SK-N-SH treated with all-trans-retinoic acid at 6 μM for 48 hours (cell line): ENCODE measurements at regions not wholly inside any gene's neighbourhood (a gene's known extent, or its start where the extent isn't known, plus 50 kb on each side); places are given as distances from the start of the nearest gene placed in this dataset.

Experiments used
- ATAC-seq: fragments of 200-7000 bp; cut with Tn5 transposase; 3 replicates; pipeline ENCODE4 v1.9.1; 2020; ENCODE audit warnings: mild to moderate bottlenecking, moderate library complexity
- ESRRG ChIP-seq: fragments of 250-450 bp; sonication (Bioruptor Pico); IDR thresholded peaks from 2 replicates; pipeline ENCODE4 v1.6.1; 2021; ENCODE audit warnings: mild to moderate bottlenecking
- GLIS3 ChIP-seq: fragments of 250-450 bp; sonication (Bioruptor Pico); IDR thresholded peaks from 2 replicates; pipeline ENCODE4 v1.5.0; 2020; ENCODE audit warnings: mild to moderate bottlenecking, moderate library complexity
- ISL1 ChIP-seq: fragments of 250-450 bp; sonication (Bioruptor Pico); IDR thresholded peaks from 2 replicates; pipeline ENCODE4 v2.1.2; 2022; ENCODE audit warnings: mild to moderate bottlenecking, moderate library complexity
- OSR1 ChIP-seq: fragments of 250-450 bp; sonication (Bioruptor Pico); IDR thresholded peaks from 2 replicates; pipeline ENCODE4 v1.8.0; 2022; ENCODE audit warnings: moderate library complexity, mild to moderate bottlenecking, inconsistent platforms
- PPARA ChIP-seq: fragments of 250-450 bp; sonication (Bioruptor Pico); IDR thresholded peaks from 2 replicates; pipeline ENCODE4 v1.5.0; 2020; ENCODE audit warnings: mild to moderate bottlenecking, borderline replicate concordance
- RARB ChIP-seq: fragments of 250-450 bp; sonication (Bioruptor Pico); IDR thresholded peaks from 2 replicates; pipeline ENCODE4 v1.8.0; 2021; ENCODE audit warnings: mild to moderate bottlenecking, moderate library complexity
- TCF4 ChIP-seq: fragments of 250-450 bp; sonication (Bioruptor Pico); IDR thresholded peaks from 2 replicates; pipeline ENCODE4 v1.8.0; 2021; ENCODE audit warnings: mild to moderate bottlenecking, moderate library complexity, borderline replicate concordance
- TOX ChIP-seq: fragments of 250-450 bp; sonication (Bioruptor Pico); IDR thresholded peaks from 2 replicates; pipeline ENCODE4 v1.8.0; 2021; ENCODE audit warnings: mild to moderate bottlenecking, moderate library complexity, borderline replicate concordance
- ZFP3 ChIP-seq: fragments of 250-450 bp; sonication (Bioruptor Pico); IDR thresholded peaks from 2 replicates; pipeline ENCODE4 v1.5.0; 2020; ENCODE audit warnings: mild to moderate bottlenecking, moderate library complexity
- ZFP30 ChIP-seq: fragments of 450-650 bp; formaldehyde crosslinking; IDR thresholded peaks from 2 replicates; pipeline ENCODE4 v1.5.0; 2022; ENCODE audit warnings: mild to moderate bottlenecking, moderate library complexity
- ZNF565 ChIP-seq: fragments of 450-650 bp; formaldehyde crosslinking; conservative IDR thresholded peaks from 2 replicates; pipeline ENCODE4 v1.5.0; 2020; ENCODE audit warnings: low read depth, mild to moderate bottlenecking, moderate library complexity
- ZNF8 ChIP-seq: fragments of 450-650 bp; formaldehyde crosslinking; IDR thresholded peaks from 2 replicates; pipeline ENCODE4 v1.5.0; 2020; ENCODE audit warnings: mild to moderate bottlenecking, moderate library complexity
- TF ChIP-seq, protein P1 (sequence below): fragments of 250-450 bp; sonication (Bioruptor Pico); IDR thresholded peaks from 2 replicates; pipeline ENCODE4 v1.8.0; 2020; ENCODE audit warnings: mild to moderate bottlenecking, moderate library complexity, borderline replicate concordance
- TF ChIP-seq, protein P2 (sequence below): fragments of 250-450 bp; sonication (Bioruptor Pico); IDR thresholded peaks from 2 replicates; pipeline ENCODE4 v1.5.0; 2020; ENCODE audit warnings: mild to moderate bottlenecking, moderate library complexity
- TF ChIP-seq, protein P3 (sequence below): fragments of 250-450 bp; sonication (Bioruptor Pico); IDR thresholded peaks from 2 replicates; pipeline ENCODE4 v1.8.0; 2021; ENCODE audit warnings: low read depth, mild to moderate bottlenecking, moderate library complexity, borderline replicate concordance
- TF ChIP-seq, protein P4 (sequence below): fragments of 250-450 bp; sonication (Bioruptor Pico); IDR thresholded peaks from 2 replicates; pipeline ENCODE4 v1.5.1; 2021; ENCODE audit warnings: mild to moderate bottlenecking, moderate library complexity
- TF ChIP-seq, protein P5 (sequence below): fragments of 250-450 bp; sonication (Bioruptor Pico); IDR thresholded peaks from 2 replicates; pipeline ENCODE4 v1.5.1; 2020; ENCODE audit warnings: low read depth, mild to moderate bottlenecking, moderate library complexity

DNA sequence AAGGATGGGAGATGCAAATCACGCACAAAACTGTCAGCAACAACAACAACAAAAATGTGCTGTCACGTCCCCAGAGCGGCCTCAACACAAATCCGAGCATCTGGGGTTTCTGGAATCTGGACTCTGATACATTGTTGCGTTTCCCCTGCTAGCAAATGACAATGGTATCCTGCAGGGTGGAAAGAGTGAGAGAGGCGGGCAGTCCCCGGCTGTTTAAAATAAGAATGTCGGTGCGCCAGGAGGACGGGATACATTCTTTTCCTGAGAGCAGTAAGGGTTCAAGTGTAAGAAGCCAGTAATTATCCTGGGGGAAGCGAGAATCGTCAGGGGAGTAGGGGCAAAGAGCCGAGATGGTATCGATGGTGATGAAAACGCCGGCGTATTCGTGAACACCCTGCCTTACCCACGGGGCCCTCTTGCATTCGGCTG lies 310.2 kb downstream of the ASMT start:
- TF ChIP-seq, protein P1, sequence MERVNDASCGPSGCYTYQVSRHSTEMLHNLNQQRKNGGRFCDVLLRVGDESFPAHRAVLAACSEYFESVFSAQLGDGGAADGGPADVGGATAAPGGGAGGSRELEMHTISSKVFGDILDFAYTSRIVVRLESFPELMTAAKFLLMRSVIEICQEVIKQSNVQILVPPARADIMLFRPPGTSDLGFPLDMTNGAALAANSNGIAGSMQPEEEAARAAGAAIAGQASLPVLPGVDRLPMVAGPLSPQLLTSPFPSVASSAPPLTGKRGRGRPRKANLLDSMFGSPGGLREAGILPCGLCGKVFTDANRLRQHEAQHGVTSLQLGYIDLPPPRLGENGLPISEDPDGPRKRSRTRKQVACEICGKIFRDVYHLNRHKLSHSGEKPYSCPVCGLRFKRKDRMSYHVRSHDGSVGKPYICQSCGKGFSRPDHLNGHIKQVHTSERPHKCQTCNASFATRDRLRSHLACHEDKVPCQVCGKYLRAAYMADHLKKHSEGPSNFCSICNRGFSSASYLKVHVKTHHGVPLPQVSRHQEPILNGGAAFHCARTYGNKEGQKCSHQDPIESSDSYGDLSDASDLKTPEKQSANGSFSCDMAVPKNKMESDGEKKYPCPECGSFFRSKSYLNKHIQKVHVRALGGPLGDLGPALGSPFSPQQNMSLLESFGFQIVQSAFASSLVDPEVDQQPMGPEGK (CRISPR knock-in tag) = no peak
- no peak for TF ChIP-seq ZFP3 (CRISPR knock-in tag)
- TF ChIP-seq GLIS3 (CRISPR knock-in tag) = no peak
- no peak for TF ChIP-seq ESRRG (CRISPR knock-in tag)
- TF ChIP-seq ZNF565 (CRISPR knock-in tag) = no peak
- TF ChIP-seq TCF4 (CRISPR knock-in tag) = no peak
- TF ChIP-seq, all 23 proteins: peak for 0
- peak; percentile 53 for ATAC-seq

DNA sequence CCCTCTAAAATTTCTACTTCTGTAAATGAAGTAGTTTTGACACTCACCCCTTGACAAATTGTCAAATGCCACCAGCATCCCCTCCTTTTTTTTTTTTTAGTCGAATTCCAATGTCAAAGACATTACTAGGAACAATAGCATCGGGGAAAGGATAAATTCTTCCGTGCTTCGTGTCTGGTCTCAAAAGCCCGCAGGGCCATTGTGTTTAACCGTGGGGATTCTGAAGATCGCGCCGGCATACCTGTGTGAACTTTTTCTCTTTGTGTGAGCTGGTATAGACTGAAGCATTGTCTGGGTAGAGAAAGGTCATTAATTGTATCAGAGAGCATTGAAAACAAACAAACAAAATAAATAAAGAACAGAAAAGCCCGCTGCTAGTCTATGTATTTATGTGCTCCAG lies 313.9 kb downstream of the ASMT start:
- ATAC-seq = no peak
- TF ChIP-seq, protein P2, sequence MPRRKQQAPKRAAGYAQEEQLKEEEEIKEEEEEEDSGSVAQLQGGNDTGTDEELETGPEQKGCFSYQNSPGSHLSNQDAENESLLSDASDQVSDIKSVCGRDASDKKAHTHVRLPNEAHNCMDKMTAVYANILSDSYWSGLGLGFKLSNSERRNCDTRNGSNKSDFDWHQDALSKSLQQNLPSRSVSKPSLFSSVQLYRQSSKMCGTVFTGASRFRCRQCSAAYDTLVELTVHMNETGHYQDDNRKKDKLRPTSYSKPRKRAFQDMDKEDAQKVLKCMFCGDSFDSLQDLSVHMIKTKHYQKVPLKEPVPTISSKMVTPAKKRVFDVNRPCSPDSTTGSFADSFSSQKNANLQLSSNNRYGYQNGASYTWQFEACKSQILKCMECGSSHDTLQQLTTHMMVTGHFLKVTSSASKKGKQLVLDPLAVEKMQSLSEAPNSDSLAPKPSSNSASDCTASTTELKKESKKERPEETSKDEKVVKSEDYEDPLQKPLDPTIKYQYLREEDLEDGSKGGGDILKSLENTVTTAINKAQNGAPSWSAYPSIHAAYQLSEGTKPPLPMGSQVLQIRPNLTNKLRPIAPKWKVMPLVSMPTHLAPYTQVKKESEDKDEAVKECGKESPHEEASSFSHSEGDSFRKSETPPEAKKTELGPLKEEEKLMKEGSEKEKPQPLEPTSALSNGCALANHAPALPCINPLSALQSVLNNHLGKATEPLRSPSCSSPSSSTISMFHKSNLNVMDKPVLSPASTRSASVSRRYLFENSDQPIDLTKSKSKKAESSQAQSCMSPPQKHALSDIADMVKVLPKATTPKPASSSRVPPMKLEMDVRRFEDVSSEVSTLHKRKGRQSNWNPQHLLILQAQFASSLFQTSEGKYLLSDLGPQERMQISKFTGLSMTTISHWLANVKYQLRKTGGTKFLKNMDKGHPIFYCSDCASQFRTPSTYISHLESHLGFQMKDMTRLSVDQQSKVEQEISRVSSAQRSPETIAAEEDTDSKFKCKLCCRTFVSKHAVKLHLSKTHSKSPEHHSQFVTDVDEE = no peak
- TF ChIP-seq, protein P3, sequence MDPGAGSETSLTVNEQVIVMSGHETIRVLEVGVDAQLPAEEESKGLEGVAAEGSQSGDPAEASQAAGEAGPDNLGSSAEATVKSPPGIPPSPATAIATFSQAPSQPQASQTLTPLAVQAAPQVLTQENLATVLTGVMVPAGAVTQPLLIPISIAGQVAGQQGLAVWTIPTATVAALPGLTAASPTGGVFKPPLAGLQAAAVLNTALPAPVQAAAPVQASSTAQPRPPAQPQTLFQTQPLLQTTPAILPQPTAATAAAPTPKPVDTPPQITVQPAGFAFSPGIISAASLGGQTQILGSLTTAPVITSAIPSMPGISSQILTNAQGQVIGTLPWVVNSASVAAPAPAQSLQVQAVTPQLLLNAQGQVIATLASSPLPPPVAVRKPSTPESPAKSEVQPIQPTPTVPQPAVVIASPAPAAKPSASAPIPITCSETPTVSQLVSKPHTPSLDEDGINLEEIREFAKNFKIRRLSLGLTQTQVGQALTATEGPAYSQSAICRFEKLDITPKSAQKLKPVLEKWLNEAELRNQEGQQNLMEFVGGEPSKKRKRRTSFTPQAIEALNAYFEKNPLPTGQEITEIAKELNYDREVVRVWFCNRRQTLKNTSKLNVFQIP (CRISPR knock-in tag) = no peak
- no peak for TF ChIP-seq OSR1 (CRISPR knock-in tag)
- TF ChIP-seq, protein P4, sequence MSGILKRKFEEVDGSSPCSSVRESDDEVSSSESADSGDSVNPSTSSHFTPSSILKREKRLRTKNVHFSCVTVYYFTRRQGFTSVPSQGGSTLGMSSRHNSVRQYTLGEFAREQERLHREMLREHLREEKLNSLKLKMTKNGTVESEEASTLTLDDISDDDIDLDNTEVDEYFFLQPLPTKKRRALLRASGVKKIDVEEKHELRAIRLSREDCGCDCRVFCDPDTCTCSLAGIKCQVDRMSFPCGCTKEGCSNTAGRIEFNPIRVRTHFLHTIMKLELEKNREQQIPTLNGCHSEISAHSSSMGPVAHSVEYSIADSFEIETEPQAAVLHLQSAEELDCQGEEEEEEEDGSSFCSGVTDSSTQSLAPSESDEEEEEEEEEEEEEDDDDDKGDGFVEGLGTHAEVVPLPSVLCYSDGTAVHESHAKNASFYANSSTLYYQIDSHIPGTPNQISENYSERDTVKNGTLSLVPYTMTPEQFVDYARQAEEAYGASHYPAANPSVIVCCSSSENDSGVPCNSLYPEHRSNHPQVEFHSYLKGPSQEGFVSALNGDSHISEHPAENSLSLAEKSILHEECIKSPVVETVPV (CRISPR knock-in tag) = no peak
- TF ChIP-seq ISL1 (CRISPR knock-in tag) = no peak
- TF ChIP-seq TOX (CRISPR knock-in tag) = no peak
- TF ChIP-seq ZFP30 = no peak
- no peak for TF ChIP-seq RARB (CRISPR knock-in tag)

DNA sequence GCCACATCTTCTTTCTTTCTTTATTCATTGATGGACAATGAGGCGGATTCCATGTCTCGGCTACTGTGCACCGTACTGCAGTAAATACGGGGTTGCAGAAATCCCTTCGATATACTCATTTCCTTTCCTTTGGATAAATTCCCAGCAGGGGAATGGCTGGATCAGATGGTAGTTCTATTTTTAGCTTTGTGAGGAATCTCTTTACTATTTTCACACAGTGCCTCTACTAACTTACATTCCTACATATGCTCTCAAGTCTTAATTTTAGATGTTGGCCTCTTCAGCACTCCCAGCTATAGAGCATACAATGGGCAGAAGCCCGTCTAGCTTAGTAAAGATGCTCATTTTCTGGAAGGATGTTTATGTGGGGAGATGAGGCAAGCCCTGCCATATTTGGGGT lies 317.4 kb downstream of the ASMT start:
- ATAC-seq = peak; percentile 83
- TF ChIP-seq, protein P2 = no peak
- no peak for TF ChIP-seq ZNF8
- TF ChIP-seq, protein P5, sequence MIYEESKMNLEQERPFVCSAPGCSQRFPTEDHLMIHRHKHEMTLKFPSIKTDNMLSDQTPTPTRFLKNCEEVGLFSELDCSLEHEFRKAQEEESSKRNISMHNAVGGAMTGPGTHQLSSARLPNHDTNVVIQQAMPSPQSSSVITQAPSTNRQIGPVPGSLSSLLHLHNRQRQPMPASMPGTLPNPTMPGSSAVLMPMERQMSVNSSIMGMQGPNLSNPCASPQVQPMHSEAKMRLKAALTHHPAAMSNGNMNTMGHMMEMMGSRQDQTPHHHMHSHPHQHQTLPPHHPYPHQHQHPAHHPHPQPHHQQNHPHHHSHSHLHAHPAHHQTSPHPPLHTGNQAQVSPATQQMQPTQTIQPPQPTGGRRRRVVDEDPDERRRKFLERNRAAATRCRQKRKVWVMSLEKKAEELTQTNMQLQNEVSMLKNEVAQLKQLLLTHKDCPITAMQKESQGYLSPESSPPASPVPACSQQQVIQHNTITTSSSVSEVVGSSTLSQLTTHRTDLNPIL = no peak

DNA sequence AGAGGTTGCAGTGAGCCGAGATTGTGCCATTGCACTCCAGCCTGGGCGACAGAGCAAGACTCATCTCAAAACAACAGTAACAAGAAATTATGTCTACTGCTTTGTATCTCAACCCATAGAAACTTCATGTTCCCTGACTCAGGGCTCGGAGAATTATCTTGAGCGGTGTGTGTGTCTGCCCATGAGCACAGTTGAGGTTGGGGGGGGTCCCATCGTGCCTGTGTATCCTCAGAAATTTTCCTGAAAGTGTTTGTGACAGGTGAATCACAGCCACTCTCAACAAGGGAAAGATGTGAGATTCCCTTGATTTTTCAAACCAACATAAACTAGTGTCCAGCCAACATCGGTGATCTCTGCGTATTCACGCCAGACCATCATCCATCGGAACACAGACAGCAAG lies 319.1 kb downstream of the ASMT start:
- peak; percentile 81 for ATAC-seq
- TF ChIP-seq ISL1 (CRISPR knock-in tag) (no peak), OSR1 (CRISPR knock-in tag) (no peak), RARB (CRISPR knock-in tag) (no peak), PPARA (CRISPR knock-in tag) (no peak), ZFP30 (no peak), TCF4 (CRISPR knock-in tag) (no peak)
- TF ChIP-seq, protein P4 (CRISPR knock-in tag) = no peak
- TF ChIP-seq, protein P2 = no peak
- TF ChIP-seq, protein P5 = no peak
